ENCODE measurements at regions not wholly inside any gene's neighbourhood (a gene's known extent, or its start where the extent isn't known, plus 50 kb on each side); places are given as distances from the start of the nearest gene placed in this dataset.

GRCh38 chr13:39100996-39101738 is 62.9 kb downstream of the NHLRC3 start:
- DNase-seq, result no peak

DNA sequence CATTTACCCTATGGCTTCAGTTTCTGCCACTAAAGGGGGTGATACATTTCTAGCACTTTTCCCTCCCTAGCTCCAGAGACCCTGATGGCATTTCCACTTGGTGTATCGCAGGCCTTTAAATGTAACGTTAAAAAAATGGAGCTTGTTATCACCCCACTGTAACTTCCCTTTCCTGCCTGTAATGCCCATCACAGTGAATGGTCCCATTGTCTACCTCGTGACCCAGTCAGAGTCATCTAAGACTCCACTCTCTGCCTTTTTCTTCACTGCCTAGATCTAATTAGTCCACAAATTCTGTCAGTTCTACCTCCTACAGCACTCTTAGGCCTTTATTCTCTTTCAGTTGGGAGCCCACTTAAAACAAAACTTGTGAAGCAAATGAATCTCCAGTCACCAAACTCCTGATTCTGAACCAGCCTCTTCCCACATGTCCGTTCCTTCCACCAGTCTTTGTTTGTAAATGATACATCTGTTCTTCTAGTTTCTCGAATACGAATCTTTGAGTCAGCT is 64.8 kb downstream of the NHLRC3 start:
- no peak for DNase-seq

DNA sequence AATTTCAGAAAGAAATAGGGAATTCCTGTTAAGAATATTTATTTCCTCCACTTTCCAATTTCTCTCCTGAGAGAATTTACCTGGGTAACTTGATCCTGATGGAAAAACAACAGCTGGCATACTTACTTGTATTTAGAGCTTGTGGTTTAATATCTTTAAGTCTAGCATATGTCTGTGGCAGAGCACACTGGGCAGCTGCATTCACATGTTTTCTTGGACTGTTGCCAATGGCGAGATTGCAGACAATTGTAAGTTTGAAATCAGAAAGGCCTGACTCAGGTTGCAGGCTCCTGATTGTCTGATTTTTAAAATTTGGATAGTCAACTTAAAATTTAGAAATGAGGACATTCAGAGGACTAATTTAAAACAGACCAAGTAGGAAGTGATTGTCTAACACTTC is 66.9 kb downstream of the NHLRC3 start:
- no peak for DNase-seq

- DNase-seq, result no peak
Observed at GRCh38 chr13:39106216-39107005, 68.2 kb downstream of the NHLRC3 start.

DNA sequence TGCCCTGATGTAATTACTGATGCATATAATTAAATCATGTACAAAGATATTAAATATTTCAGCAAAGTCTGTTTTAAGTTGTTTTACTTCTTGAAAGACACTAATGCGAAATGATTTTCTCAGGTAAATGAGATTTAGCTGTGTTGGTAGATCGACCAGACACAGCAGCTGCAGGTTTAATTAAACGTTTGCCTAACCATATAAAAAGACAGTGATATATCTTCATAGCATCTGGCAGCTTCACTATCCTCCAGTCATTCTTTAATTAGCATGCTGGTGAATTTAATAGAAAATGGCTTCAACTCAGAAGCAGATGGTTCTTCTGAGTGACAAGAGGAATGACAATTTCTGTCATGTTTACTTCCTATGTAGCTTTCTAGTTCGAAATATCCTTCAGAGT is 69.3 kb downstream of the NHLRC3 start:
- DNase-seq, result no peak

- no peak for DNase-seq
Observed at GRCh38 chr13:39108783-39109182, 70.5 kb downstream of the NHLRC3 start.

- no peak for DNase-seq
Observed at GRCh38 chr13:39110518-39111097, 72.4 kb downstream of the NHLRC3 start.

GRCh38 chr13:39111145-39111544 is 72.9 kb downstream of the NHLRC3 start:
- no peak for DNase-seq

DNA sequence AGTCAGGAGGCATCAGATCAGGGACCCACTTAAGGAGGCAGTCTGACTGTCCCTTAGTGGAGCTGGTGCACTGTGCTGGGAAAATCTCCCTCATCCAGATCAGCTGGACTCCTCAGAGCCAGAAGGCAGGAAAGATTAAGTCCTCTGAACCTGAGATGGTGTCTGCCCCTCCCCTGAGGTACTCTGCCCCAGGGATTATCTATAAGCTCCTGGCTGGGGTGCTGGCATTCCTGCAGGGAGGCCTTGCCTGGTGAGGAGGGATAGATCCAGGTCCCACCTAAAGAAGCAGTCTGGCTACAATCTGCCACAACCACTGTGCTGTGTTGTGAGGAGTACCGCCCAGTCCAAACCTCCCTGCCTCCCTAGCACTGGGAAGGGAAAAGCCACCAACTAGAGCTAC is 81.2 kb downstream of the NHLRC3 start:
- no peak for DNase-seq

- no peak for DNase-seq
Observed at GRCh38 chr13:39123578-39123977, 85.3 kb downstream of the NHLRC3 start.

- no peak for DNase-seq
Observed at GRCh38 chr13:39129213-39129612, 91.0 kb downstream of the NHLRC3 start.

DNA sequence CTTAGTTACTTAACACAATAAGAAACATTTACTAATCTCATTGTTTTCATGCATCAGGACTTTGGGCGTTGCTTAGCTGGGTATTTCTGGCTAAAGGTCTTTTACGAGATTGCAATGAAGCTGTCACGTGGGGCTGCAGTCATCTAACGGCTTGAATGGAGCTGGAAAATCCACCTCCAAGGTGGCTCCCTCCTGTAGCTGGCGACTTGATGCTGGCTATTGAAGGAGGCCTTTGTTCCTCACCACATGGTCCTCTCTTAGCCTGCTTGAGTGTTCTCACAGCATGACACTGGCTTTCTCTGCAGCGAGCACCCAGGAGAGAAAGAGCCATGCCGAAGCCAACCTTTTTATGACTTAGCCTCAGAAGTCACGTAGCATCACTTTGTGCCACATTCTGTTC is 92.0 kb downstream of the NHLRC3 start:
- DNase-seq, result no peak

DNA sequence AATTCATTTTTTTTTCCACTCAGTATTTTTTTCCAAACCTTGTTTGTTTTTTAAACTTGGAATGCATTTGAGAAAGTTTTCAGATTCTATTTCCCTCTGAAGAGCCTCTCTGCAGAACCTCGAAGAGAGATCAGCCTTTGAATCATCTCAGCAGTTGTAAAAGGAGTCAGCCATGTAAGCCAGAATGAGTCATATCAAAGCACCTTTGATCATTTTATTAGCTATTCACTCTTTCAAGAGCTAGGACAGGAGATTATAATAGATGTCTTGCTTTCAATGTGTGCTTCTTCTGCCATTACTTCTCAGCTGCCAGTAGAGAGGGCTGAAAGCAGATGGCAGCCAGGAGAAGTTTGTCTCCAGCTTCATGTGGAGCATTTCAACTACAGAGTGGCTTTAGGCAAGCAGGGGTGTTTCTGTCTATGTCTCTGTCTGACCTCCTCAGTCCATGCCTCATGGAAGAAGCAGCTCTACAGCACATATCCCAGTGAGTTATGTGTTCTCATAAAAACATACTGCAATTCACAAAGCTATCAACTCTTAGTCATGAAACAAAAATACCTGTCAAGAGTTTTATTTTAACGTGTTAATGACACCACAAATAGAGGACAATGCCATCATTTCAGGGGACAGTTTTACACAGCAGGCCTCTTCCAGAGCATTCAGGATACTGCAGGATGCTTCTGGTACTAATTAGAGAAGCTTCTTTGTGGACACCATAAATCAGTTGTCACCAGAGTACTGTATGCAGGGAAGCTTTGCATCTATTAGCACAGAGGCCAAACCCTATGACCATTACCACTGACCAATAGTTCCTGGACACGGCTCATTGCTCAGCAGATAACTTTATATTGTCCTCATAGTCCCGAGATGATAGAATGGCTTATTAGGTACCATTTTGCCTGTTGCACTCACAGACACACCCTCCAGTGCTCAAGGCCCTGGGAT is 94.3 kb downstream of the NHLRC3 start:
- no peak for DNase-seq

DNA sequence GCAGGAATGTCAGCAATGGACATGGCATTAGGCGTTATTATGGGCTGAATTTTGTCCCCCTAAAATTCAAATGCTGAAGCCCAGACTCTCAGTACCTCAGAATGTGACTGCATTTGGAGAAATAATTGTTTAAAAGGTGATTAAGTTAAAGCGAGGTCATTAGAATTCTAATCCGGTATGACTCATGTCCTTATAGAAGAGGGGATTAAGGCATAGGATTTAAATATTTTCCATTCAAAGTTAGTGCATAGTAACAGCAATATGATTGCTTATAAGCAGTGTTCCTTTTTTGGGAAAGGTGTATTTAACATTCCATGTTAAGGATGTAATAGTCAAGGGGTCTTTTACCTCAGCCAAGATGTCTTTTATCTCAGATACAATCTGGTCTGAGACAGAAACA is 95.5 kb downstream of the NHLRC3 start:
- DNase-seq, result no peak

DNA sequence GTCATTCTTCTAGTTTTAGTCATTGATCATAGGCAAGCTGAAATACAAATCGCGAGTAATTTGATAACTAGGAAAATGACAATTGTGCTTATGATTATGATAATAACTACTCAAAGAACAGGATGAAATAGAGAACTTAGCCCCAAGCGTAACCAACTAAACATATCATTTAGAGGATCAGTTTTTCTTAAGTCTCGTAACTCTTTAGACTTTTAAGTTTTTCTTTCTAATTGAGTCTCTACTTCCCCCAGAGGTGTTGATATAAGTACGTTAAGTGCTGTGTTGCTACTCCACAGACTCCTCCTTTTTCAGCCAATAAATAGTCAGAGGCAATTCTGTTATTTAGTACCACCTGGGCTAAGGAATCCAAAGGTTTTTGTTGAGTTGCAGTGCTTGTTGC is 96.3 kb downstream of the NHLRC3 start:
- no peak for DNase-seq

DNA sequence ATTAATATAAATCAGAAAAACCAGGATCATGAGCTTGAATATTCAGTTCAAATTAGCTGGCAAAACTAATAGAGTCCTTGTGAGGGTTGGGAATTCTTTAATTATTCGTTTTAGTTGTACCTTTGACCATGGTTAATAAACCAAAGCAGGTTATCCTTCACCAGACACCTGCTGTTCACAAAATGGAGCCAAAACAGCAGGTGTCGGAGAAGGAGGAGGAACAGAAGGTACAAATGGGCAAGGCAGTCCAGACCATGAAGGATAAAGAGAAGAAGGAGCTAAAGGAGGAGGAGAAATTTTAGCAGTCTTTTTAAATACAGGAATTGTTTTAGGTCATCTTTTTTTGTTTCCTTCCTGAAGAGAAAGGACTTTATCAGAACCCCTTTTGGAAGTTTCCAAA is 106.1 kb downstream of the NHLRC3 start:
- no peak for DNase-seq

DNA sequence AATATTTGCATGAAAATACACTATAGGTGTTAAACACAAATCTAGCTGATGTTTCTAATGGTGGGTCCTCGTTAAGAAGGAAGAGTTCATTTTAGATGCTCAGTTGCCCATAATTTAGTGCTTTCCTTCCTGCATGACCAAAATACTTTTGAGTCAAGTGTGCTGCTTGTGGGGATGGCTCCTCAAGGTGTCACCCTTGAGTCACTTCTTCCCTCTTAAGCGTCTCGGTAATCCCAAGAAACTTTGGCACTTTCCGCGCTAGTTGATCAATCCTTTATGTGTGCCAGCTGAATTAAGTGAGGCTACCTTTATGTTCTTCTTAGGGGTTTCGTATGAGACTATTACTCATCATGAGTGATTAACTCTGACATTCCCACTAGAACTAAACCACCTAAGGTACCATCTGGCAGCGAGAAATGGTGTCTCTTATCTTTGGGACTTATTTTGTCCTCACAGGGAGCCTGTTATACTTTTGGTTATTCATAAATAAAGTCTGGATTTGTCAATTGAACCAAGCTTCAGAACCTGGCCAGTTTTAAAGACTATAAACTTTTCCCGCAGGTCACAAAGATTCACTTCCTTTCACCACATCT is 106.8 kb downstream of the NHLRC3 start:
- DNase-seq, result peak; percentile 13

GRCh38 chr13:39148513-39148961 is 110.3 kb downstream of the NHLRC3 start:
- no peak for DNase-seq

DNA sequence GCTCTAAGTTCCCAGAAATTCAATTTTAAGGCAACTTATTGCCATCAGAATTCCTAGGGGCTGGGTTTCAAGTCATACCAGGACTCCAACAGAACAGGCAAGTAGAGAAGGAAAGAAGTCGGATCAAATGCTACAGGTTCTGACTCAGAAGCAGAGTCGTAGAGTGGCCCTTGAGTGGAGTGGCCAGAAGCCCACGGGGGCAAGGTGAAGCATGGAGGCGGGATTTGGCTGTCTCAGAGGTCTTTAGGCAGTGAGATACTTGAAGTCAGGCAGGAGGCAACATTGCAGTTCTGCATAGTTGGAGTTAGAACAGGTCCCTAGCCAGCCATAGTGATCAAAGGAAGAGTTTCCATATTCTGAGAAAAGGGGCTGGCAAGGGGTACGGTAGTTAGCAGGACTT is 111.6 kb downstream of the NHLRC3 start:
- no peak for DNase-seq

GRCh38 chr13:39154041-39154440 is 115.8 kb downstream of the NHLRC3 start:
- no peak for DNase-seq

DNA sequence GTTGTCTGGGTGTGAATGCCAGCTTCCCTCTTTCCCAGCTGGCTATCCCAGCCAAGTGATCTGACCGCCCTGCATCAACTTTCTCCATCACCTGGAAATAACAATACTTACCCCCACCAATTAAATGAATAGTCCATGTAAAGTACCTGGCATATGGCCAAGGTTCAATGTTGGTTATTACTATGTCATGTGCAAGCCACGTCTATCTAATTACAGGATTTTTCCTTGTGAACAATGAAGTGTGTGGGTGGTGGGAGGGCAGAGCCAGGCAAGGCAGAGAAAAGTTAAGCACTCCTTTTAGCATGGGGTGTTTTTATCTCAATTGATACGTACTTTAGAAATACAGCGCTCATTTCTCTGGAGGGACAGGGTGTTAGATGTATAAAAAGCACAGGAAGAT is 121.1 kb downstream of the NHLRC3 start:
- DNase-seq, result no peak

GRCh38 chr13:39159846-39160370 is 121.7 kb downstream of the NHLRC3 start:
- DNase-seq, result no peak

Measured in CD4-positive, alpha-beta T cell treated with Interleukin-10 for 1 hour (primary cell).